ENCODE measurements at regions not wholly inside any gene's neighbourhood (a gene's known extent, or its start where the extent isn't known, plus 50 kb on each side); places are given as distances from the start of the nearest gene placed in this dataset.

GRCh38 chr20:37624963-37625362, 68.9 kb upstream of the CTNNBL1 start:
- Mint-ChIP-seq H3K36me3 (no peaks in the 10 kb centered on the region), H3K27ac (no peak overlapping the region), H3K4me1 (ENCODE audit: unreplicated experiment) (no peaks in the 10 kb centered on the region), H3K4me3 (no peak overlapping the region), H3K9me3 (no peaks in the 10 kb centered on the region), H3K27me3 (peaks cover 73% of the 10 kb centered on the region)
- no peak for TF ChIP-seq CTCF (conservative IDR thresholded peaks at IDR 0.05)
- DNase-seq (ENCODE audit: extremely low spot score, unreplicated experiment) = no peak

DNA sequence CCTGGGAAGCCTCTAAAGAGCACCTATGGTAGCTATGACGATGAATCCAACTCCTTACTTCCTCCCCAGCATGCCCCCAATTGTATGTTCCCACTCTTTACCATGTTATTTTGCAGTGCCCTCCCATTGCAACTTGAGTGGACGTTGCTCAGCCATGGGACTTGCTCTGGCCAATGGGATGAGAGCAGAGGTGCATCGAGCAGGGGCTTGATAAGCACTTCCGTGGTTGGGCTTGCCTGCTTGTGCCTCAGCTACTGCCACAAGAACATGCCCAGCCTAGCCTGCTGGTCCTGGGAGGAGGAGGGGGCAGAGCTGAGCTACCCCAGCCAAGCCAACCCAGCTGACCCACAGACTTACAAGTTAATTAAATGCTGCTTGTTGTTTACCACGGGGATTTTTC, 71.1 kb upstream of the CTNNBL1 start:
- no peaks in the 10 kb centered on the region for H3K36me3 Mint-ChIP-seq
- no peak for TF ChIP-seq CTCF (conservative IDR thresholded peaks at IDR 0.05)
- no peak overlapping the region for H3K4me3 Mint-ChIP-seq
- H3K27me3 Mint-ChIP-seq = peaks cover 70% of the 10 kb centered on the region
- H3K27ac Mint-ChIP-seq = no peak overlapping the region
- no peaks in the 10 kb centered on the region for H3K4me1 Mint-ChIP-seq (ENCODE audit: unreplicated experiment)
- no peak for DNase-seq (ENCODE audit: extremely low spot score, unreplicated experiment)
- no peaks in the 10 kb centered on the region for H3K9me3 Mint-ChIP-seq

GRCh38 chr20:37619496-37619895, 74.3 kb upstream of the CTNNBL1 start:
- TF ChIP-seq CTCF (conservative IDR thresholded peaks at IDR 0.05) = no peak
- no peak for DNase-seq (ENCODE audit: extremely low spot score, unreplicated experiment)
- Mint-ChIP-seq H3K36me3 (no peaks in the 10 kb centered on the region), H3K9me3 (peaks cover 4% of the 10 kb centered on the region), H3K27me3 (peaks cover 73% of the 10 kb centered on the region), H3K4me1 (ENCODE audit: unreplicated experiment) (no peaks in the 10 kb centered on the region), H3K27ac (no peak overlapping the region), H3K4me3 (no peak overlapping the region)

- no peak for DNase-seq (ENCODE audit: extremely low spot score, unreplicated experiment)
- H3K27me3 Mint-ChIP-seq = peaks cover 61% of the 10 kb centered on the region
- H3K4me1 Mint-ChIP-seq (ENCODE audit: unreplicated experiment) = no peaks in the 10 kb centered on the region
- no peak overlapping the region for H3K27ac Mint-ChIP-seq
- no peaks in the 10 kb centered on the region for H3K36me3 Mint-ChIP-seq
- H3K9me3 Mint-ChIP-seq = peaks cover 4% of the 10 kb centered on the region
- H3K4me3 Mint-ChIP-seq = no peak overlapping the region
- TF ChIP-seq CTCF (conservative IDR thresholded peaks at IDR 0.05) = peak; percentile 43
Observed at GRCh38 chr20:37616110-37616425, 77.8 kb upstream of the CTNNBL1 start.

GRCh38 chr20:37615340-37616109, 78.3 kb upstream of the CTNNBL1 start:
- no peak for DNase-seq (ENCODE audit: extremely low spot score, unreplicated experiment)
- Mint-ChIP-seq H3K36me3 (no peaks in the 10 kb centered on the region), H3K27me3 (peaks cover 56% of the 10 kb centered on the region)

More at GRCh38 chr20:37615340-37616109, 78.3 kb upstream of the CTNNBL1 start:
- Mint-ChIP-seq H3K4me3 (no peak overlapping the region), H3K9me3 (peaks cover 4% of the 10 kb centered on the region), H3K27ac (no peak overlapping the region), H3K4me1 (ENCODE audit: unreplicated experiment) (no peaks in the 10 kb centered on the region)
- TF ChIP-seq CTCF (conservative IDR thresholded peaks at IDR 0.05) = peak; percentile 79

All from type B pancreatic cell (in vitro differentiated cells).